Astrocyte of the spinal cord (primary cell): ENCODE measurements at regions not wholly inside any gene's neighbourhood (a gene's known extent, or its start where the extent isn't known, plus 50 kb on each side); places are given as distances from the start of the nearest gene placed in this dataset.
A peak's percentile ranks its signal among the peaks of the same experiment; 100 is the strongest.

ENCODE experiments used
- DNase-seq: peaks from one replicate; pipeline ENCODE4 v3.0.0; 2011; ENCODE audit warnings: low read depth, low spot score
- H3K4me3 ChIP-seq: 2 replicates; pipeline ENCODE4 v1.5.1; 2011; ENCODE audit warnings: low read depth, mild to moderate bottlenecking, low read length, moderate library complexity
- CTCF ChIP-seq: IDR thresholded peaks from 2 replicates; pipeline ENCODE4 v1.5.1; 2012; ENCODE audit warnings: low read depth, mild to moderate bottlenecking, low read length, inconsistent platforms
- in situ Hi-C: cut with HindIII; loops from 2 replicates; pipeline ENCODE4 v1.10.0; 2017; ENCODE audit warnings: low sequenced_read_pairs

DNA sequence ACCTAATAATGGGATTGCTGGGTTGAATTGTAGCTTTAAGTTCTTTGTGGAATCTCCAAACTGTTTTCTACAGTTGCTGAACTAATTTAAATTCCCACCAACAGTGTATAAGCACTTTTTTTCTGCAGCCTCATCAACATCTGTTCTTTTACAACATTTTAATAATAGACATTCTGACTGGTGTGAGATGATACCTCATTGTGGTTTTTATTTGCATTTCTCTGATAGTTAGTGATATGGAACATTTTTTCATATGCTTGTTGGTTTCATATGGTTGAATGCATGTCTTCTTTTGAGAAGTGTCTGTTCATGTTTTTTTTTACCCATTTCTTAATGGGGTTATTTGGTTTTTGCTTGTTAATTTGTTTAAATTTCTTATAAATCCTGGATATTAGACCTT lies 1718.9 kb downstream of the C4orf33 start:
- no peak for DNase-seq
- no peak for TF ChIP-seq CTCF
- in situ Hi-C loops: no loop called here
- no peak overlapping the region for H3K4me3 ChIP-seq

DNA sequence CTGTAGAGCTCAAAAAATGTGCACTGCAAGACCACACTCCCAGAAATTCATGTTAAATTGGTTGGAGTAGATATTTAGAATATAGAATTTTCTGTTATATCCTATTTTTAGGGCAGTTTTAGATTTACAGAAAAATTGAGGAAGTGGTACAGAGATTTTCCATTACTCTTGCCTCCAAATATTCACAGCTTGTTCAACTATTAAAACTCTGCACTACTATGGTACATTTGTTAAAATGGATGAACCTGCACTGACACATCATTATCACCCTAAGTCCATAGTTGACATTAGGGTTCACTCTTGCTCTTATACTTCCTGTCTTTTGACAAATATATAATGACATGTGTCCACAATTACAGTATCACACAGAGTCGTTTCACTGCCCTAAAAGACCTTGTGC lies 1724.5 kb downstream of the C4orf33 start:
- H3K4me3 ChIP-seq: no peak overlapping the region
- in situ Hi-C loops: no loop called here
- no peak for DNase-seq
- no peak for TF ChIP-seq CTCF

- no peak overlapping the region for H3K4me3 ChIP-seq
- in situ Hi-C loops: no loop called here
- no peak for DNase-seq
- TF ChIP-seq CTCF: no peak
Observed at GRCh38 chr4:130825284-130825683, 1729.3 kb downstream of the C4orf33 start.

DNA sequence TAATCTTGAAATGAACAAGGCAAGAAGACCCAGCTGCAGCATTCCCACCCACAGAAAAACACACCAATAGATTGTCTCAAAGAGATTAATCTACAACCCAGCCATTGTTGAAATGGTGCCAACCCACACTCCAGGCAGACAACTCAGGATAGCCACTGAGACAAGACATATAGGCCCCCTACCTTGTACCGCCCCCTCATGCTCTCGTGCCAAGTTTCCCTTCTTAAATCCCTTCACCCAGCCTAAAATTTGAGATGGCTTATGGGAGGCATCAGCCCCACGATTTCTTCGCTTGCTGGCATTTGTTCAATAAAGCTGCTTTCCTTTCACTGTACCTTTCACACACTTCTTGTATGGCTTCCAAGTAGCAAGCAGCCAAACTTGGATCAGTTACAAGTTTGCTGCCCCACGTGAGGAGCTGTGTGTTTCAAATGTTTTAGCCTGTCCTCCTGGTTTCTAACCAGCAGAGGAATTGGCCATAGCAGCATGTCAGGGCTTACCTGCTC lies 1754.1 kb downstream of the C4orf33 start:
- DNase-seq: peak; percentile 53
- in situ Hi-C loops: no loop called here

DNA sequence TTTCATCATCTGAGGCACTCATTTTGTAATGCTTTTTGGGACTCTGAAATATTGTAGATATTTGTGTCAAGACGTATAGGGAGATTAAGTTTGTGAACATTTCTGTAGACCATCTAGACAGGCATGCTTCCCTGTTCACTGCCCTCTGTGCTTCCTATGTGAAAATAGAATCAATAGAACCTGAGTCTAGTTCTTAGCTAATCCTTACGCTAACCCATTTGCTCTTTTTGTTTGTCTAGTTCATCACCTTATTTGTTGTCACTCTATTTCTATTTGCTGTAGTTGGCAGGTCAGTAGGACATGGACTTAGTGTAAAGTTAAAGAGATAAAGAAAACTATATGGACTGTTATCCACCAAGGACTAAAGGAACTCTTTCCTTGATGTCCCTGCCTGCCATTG lies 1755.2 kb downstream of the C4orf33 start:
- no peak for TF ChIP-seq CTCF
- no peak for DNase-seq
- in situ Hi-C loops: no loop called here
- H3K4me3 ChIP-seq: no peak overlapping the region

More for the DNA sequence above, 1754.1 kb downstream of the C4orf33 start:
- no peak overlapping the region for H3K4me3 ChIP-seq
- no peak for TF ChIP-seq CTCF

DNA sequence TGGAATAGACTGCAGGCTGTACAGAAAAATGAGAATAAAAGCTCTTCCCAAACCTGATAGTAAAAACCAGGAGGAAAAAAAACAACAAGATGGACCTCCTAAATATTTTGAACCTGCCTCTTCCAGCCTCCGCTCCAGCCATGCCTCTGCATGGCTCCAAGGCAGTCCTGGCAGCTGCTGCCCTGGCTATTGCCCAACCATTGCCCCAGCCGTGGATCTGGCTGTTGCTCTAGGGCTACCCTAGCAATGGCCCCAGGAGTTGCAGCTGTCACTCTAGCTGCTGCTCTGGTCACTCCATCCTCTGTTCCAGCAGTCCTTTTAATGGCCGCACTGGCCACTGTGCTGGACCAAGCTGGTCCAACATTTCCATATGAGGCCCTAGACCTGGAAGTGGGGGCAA lies 1756.0 kb downstream of the C4orf33 start:
- in situ Hi-C loops: no loop called here
- DNase-seq: no peak
- H3K4me3 ChIP-seq: no peak overlapping the region
- no peak for TF ChIP-seq CTCF

DNA sequence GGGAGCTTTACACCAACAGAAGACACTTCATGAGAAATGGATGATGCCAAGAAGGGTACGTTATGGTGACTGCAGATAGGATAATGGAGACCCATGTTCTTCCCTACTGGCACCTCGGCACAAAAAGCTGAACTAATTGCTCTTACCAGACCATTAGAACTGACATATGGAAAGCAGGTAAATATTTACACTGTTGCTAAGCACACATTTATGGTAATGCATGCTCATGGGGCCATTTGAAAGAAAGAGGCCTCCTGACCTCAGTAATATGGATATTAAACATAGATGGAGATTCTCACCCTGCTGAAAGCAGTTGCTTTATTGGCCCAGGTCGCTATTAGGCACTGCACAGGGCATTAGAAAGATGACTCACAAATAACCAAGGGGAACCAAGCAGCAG lies 1759.6 kb downstream of the C4orf33 start:
- no peak overlapping the region for H3K4me3 ChIP-seq
- no peak for TF ChIP-seq CTCF
- in situ Hi-C loops: no loop called here
- DNase-seq: no peak
